Type B pancreatic cell (in vitro differentiated cells): ENCODE measurements at regions not wholly inside any gene's neighbourhood (a gene's known extent, or its start where the extent isn't known, plus 50 kb on each side); places are given as distances from the start of the nearest gene placed in this dataset.

Experiments used
- DNase-seq: peaks from one replicate; pipeline ENCODE4 v3.0.0; 2021; ENCODE audit warnings: mixed read lengths; ENCODE audit not compliant: unreplicated experiment; ENCODE audit errors: extremely low spot score
- H3K27ac Mint-ChIP-seq: 2 replicates; pipeline ENCODE4 v1.8.0; 2021; ENCODE audit warnings: mild to moderate bottlenecking, mixed read lengths
- H3K27me3 Mint-ChIP-seq: 2 replicates; pipeline ENCODE4 v1.8.0; 2021; ENCODE audit warnings: mixed read lengths
- H3K36me3 Mint-ChIP-seq: 2 replicates; pipeline ENCODE4 v1.8.0; 2021; ENCODE audit warnings: mixed read lengths
- H3K4me1 Mint-ChIP-seq: one replicate; pipeline ENCODE4 v1.8.0; 2021; ENCODE audit warnings: mixed read lengths; ENCODE audit not compliant: unreplicated experiment
- H3K4me3 Mint-ChIP-seq: 2 replicates; pipeline ENCODE4 v1.8.0; 2021; ENCODE audit warnings: mild to moderate bottlenecking, mixed read lengths
- H3K9me3 Mint-ChIP-seq: 2 replicates; pipeline ENCODE4 v1.8.0; 2021; ENCODE audit warnings: mixed read lengths
- TF ChIP-seq, protein P1 (sequence below): fragments of 200-600 bp; sonication (generic); conservative IDR thresholded peaks from 2 replicates; pipeline ENCODE4 v1.5.0; 2021; ENCODE audit warnings: antibody characterized with exemption, mild to moderate bottlenecking

GRCh38 chr3:153385343-153385742, 223.3 kb downstream of the RAP2B start:
- H3K27me3 Mint-ChIP-seq, result no peaks in the 10 kb centered on the region
- H3K4me3 Mint-ChIP-seq, result no peak overlapping the region
- no peak for DNase-seq
- TF ChIP-seq, protein P1, sequence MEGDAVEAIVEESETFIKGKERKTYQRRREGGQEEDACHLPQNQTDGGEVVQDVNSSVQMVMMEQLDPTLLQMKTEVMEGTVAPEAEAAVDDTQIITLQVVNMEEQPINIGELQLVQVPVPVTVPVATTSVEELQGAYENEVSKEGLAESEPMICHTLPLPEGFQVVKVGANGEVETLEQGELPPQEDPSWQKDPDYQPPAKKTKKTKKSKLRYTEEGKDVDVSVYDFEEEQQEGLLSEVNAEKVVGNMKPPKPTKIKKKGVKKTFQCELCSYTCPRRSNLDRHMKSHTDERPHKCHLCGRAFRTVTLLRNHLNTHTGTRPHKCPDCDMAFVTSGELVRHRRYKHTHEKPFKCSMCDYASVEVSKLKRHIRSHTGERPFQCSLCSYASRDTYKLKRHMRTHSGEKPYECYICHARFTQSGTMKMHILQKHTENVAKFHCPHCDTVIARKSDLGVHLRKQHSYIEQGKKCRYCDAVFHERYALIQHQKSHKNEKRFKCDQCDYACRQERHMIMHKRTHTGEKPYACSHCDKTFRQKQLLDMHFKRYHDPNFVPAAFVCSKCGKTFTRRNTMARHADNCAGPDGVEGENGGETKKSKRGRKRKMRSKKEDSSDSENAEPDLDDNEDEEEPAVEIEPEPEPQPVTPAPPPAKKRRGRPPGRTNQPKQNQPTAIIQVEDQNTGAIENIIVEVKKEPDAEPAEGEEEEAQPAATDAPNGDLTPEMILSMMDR, result no peak
- H3K36me3 Mint-ChIP-seq, result no peaks in the 10 kb centered on the region
- no peaks in the 10 kb centered on the region for H3K4me1 Mint-ChIP-seq
- no peak overlapping the region for H3K27ac Mint-ChIP-seq
- no peaks in the 10 kb centered on the region for H3K9me3 Mint-ChIP-seq

DNA sequence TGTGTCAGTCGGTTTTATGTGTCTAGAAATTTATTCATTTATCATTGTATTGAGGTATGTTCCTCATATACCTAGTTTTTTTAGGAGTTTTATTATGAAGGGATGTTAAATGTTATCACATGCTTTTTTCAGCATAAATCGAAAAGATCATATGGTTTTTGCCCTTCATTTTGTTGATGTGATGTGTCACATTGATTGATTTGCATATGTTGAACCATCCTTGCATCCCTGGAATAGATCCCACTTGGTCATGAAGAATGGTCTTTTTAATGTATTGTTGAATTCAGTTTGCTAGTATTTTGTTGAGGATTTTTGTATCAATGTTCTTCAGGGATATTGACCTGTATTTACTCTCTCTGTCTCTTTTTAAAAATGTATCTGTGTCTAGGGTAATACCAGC, 230.3 kb downstream of the RAP2B start:
- no peaks in the 10 kb centered on the region for H3K27me3 Mint-ChIP-seq
- H3K4me1 Mint-ChIP-seq, result no peaks in the 10 kb centered on the region
- H3K36me3 Mint-ChIP-seq, result no peaks in the 10 kb centered on the region
- TF ChIP-seq, protein P1, result no peak
- no peak for DNase-seq
- H3K27ac Mint-ChIP-seq, result no peak overlapping the region
- H3K9me3 Mint-ChIP-seq, result no peaks in the 10 kb centered on the region
- H3K4me3 Mint-ChIP-seq, result no peak overlapping the region

DNA sequence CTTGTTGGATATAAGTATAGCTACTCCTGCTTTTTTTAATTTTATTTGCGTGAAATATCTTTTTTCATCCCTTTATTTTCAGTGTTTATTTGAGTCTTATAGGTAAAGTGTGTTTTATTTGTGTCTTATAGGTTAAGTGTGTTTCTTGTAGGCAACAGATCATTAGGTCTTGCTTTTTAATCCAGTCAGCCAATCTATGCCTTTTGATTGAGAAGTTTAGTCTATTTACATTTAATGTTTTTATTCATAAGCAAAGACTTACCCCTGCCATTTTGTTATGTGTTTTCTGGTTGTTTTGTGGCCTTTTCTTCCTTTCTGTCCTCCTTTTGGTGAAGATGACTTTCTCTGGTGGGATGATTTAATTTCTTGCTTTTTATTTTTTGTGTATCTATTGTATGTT, 232.0 kb downstream of the RAP2B start:
- DNase-seq, result no peak
- TF ChIP-seq, protein P1, result no peak
- Mint-ChIP-seq H3K36me3 (no peaks in the 10 kb centered on the region), H3K27ac (no peak overlapping the region), H3K27me3 (no peaks in the 10 kb centered on the region), H3K9me3 (no peaks in the 10 kb centered on the region), H3K4me3 (no peak overlapping the region), H3K4me1 (no peaks in the 10 kb centered on the region)

DNA sequence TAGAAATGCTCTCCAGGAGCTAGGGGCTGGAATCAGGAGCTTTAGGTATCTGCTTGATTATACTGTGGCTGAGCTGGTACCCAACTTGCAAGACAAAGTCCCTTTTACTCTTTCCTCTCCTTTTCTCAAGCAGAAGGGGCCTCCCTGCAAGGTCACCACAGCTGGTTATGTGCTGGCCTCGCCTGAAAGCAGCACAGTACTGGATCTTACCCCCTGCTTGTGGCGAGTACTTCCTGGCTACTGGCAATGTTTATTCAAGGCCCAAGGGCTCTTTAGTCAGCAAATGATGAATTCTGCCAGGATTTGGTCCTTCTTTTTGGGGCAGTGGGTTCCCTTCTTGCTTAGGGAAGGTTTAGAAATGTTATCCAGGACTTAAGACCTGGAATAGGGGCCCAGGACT, 234.6 kb downstream of the RAP2B start:
- TF ChIP-seq, protein P1, result no peak
- no peak overlapping the region for H3K27ac Mint-ChIP-seq
- no peak overlapping the region for H3K4me3 Mint-ChIP-seq
- no peaks in the 10 kb centered on the region for H3K4me1 Mint-ChIP-seq
- H3K27me3 Mint-ChIP-seq, result no peaks in the 10 kb centered on the region
- DNase-seq, result no peak
- H3K36me3 Mint-ChIP-seq, result no peaks in the 10 kb centered on the region
- no peaks in the 10 kb centered on the region for H3K9me3 Mint-ChIP-seq

DNA sequence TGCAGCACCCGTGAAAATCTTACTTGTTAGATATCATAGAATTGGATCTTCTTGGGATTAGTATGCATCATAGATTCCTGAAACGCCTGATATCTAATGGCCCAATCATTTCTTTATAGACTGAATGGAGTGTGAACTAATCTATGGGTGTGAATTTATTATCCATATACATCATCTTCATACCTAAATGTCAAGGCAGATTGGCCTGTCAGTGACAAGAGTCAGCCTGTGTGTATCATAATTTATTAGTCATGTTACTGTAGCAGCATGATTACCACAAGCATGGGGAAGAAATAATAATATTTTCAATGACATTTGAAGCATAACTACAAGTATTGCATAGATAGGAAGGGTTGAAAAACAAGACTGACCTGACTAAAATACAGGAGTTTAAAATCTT, 235.8 kb downstream of the RAP2B start:
- Mint-ChIP-seq H3K4me1 (no peaks in the 10 kb centered on the region), H3K4me3 (no peak overlapping the region), H3K36me3 (no peaks in the 10 kb centered on the region), H3K27me3 (no peaks in the 10 kb centered on the region), H3K27ac (no peak overlapping the region), H3K9me3 (no peaks in the 10 kb centered on the region)
- no peak for DNase-seq
- TF ChIP-seq, protein P1, result no peak

DNA sequence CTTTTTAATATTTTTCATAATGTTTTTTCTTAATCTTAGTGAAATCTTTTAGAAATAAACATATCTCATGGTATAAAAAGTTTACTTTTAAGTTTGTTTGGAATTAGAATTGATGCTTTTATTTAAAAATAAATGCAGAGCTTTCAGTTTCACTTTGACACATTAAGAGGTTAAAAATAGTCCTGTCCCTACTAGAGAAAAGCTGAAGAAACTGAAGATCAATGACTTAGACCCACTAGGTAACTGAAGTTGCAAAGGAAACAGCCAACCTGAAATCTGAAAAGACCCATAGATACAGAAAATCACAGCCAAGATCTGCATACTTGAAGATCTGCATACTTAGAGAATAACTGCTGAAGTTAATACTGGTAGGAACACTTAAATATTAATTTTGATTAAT, 237.6 kb downstream of the RAP2B start:
- Mint-ChIP-seq H3K4me3 (no peak overlapping the region), H3K27me3 (no peaks in the 10 kb centered on the region), H3K9me3 (no peaks in the 10 kb centered on the region), H3K36me3 (no peaks in the 10 kb centered on the region), H3K4me1 (no peaks in the 10 kb centered on the region), H3K27ac (no peak overlapping the region)
- TF ChIP-seq, protein P1, result no peak
- no peak for DNase-seq
